Epithelial cell of proximal tubule (primary cell): ENCODE measurements at regions not wholly inside any gene's neighbourhood (a gene's known extent, or its start where the extent isn't known, plus 50 kb on each side); places are given as distances from the start of the nearest gene placed in this dataset.

ENCODE experiments used
- DNase-seq: peaks from one replicate; pipeline ENCODE4 v3.0.0-alpha.2; 2011; ENCODE audit warnings: low read depth
- H3K4me3 ChIP-seq: 2 replicates; pipeline ENCODE4 v1.5.1; 2011; ENCODE audit warnings: low read depth, mild to moderate bottlenecking, low read length
- TF ChIP-seq, protein P1 (sequence below): conservative IDR thresholded peaks from 2 replicates; pipeline ENCODE4 v1.5.1; 2012; ENCODE audit warnings: low read depth, mild to moderate bottlenecking, low read length

GRCh38 chrX:45795546-45795945, 594.9 kb upstream of the DIPK2B start:
- no peak overlapping the region for H3K4me3 ChIP-seq
- no peak for DNase-seq
- TF ChIP-seq, protein P1, sequence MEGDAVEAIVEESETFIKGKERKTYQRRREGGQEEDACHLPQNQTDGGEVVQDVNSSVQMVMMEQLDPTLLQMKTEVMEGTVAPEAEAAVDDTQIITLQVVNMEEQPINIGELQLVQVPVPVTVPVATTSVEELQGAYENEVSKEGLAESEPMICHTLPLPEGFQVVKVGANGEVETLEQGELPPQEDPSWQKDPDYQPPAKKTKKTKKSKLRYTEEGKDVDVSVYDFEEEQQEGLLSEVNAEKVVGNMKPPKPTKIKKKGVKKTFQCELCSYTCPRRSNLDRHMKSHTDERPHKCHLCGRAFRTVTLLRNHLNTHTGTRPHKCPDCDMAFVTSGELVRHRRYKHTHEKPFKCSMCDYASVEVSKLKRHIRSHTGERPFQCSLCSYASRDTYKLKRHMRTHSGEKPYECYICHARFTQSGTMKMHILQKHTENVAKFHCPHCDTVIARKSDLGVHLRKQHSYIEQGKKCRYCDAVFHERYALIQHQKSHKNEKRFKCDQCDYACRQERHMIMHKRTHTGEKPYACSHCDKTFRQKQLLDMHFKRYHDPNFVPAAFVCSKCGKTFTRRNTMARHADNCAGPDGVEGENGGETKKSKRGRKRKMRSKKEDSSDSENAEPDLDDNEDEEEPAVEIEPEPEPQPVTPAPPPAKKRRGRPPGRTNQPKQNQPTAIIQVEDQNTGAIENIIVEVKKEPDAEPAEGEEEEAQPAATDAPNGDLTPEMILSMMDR = no peak

GRCh38 chrX:45794995-45795337, 594.3 kb upstream of the DIPK2B start:
- DNase-seq = no peak
- TF ChIP-seq, protein P1 = no peak
- no peak overlapping the region for H3K4me3 ChIP-seq

GRCh38 chrX:45794323-45794994, 593.8 kb upstream of the DIPK2B start:
- no peak for DNase-seq
- no peak overlapping the region for H3K4me3 ChIP-seq
- TF ChIP-seq, protein P1 = no peak

GRCh38 chrX:45788941-45789348, 588.3 kb upstream of the DIPK2B start:
- TF ChIP-seq, protein P1 = no peak
- no peak overlapping the region for H3K4me3 ChIP-seq
- DNase-seq = no peak

GRCh38 chrX:45788315-45788714, 587.6 kb upstream of the DIPK2B start:
- H3K4me3 ChIP-seq = no peak overlapping the region
- DNase-seq = no peak
- TF ChIP-seq, protein P1 = no peak

- TF ChIP-seq, protein P1 = no peak
- DNase-seq = no peak
Observed at GRCh38 chrX:45784590-45784989, 583.9 kb upstream of the DIPK2B start.

GRCh38 chrX:45783002-45783401, 582.3 kb upstream of the DIPK2B start:
- DNase-seq = no peak
- TF ChIP-seq, protein P1 = no peak
- H3K4me3 ChIP-seq = no peak overlapping the region

More at GRCh38 chrX:45784590-45784989, 583.9 kb upstream of the DIPK2B start:
- H3K4me3 ChIP-seq = no peak overlapping the region
